GM19438 (cell line): ENCODE measurements at regions not wholly inside any gene's neighbourhood (a gene's known extent, or its start where the extent isn't known, plus 50 kb on each side); places are given as distances from the start of the nearest gene placed in this dataset.
"Not testable (repeated sequence)": the region's sequence is repeated elsewhere in the genome, so short reads cannot be mapped to it uniquely, and the experiment has no call there.

ENCODE experiments used
- ATAC-seq: cut with Tn5 transposase; IDR thresholded peaks from one replicate; pipeline ENCODE4 v1.9.1; 2021; ENCODE audit warnings: low read depth; ENCODE audit not compliant: unreplicated experiment

GRCh38 chr12:58009405-58010195 lies 68.2 kb downstream of the ATP23 start:
- ATAC-seq: no peak

- no peak for ATAC-seq
Observed at GRCh38 chr12:58011676-58012075, 70.3 kb downstream of the ATP23 start.

GRCh38 chr12:58022379-58023020 lies 81.1 kb downstream of the ATP23 start:
- not testable (repeated sequence) for ATAC-seq

- no peak for ATAC-seq
Observed at GRCh38 chr12:58025431-58025830, 84.1 kb downstream of the ATP23 start.

- ATAC-seq: no peak
Observed at GRCh38 chr12:58026426-58026825, 85.1 kb downstream of the ATP23 start.

GRCh38 chr12:58026897-58027891 lies 85.8 kb downstream of the ATP23 start:
- no peak for ATAC-seq

GRCh38 chr12:58028294-58028693 lies 86.9 kb downstream of the ATP23 start:
- ATAC-seq: no peak

GRCh38 chr12:58029260-58029659 lies 87.9 kb downstream of the ATP23 start:
- ATAC-seq: no peak

- no peak for ATAC-seq
Observed at GRCh38 chr12:58030566-58031279, 89.4 kb downstream of the ATP23 start.

GRCh38 chr12:58032156-58032555 lies 90.8 kb downstream of the ATP23 start:
- ATAC-seq: no peak

- ATAC-seq: no peak
Observed at GRCh38 chr12:58033831-58034230, 92.5 kb downstream of the ATP23 start.

- no peak for ATAC-seq
Observed at GRCh38 chr12:58034311-58034710, 92.9 kb downstream of the ATP23 start.

GRCh38 chr12:58034712-58035111 lies 93.3 kb downstream of the ATP23 start:
- ATAC-seq: no peak

GRCh38 chr12:58041441-58041840 lies 100.1 kb downstream of the ATP23 start:
- ATAC-seq: no peak

- no peak for ATAC-seq
Observed at GRCh38 chr12:58044966-58045365, 103.6 kb downstream of the ATP23 start.

- ATAC-seq: no peak
Observed at GRCh38 chr12:58046271-58046670, 104.9 kb downstream of the ATP23 start.

- ATAC-seq: no peak
Observed at GRCh38 chr12:58051378-58051777, 110.0 kb downstream of the ATP23 start.

GRCh38 chr12:58064666-58065065 lies 123.3 kb downstream of the ATP23 start:
- no peak for ATAC-seq

GRCh38 chr12:58066296-58066695 lies 124.9 kb downstream of the ATP23 start:
- no peak for ATAC-seq

GRCh38 chr12:58067610-58068387 lies 126.4 kb downstream of the ATP23 start:
- no peak for ATAC-seq
